Motor neuron (in vitro differentiated cells): ENCODE measurements at regions not wholly inside any gene's neighbourhood (a gene's known extent, or its start where the extent isn't known, plus 50 kb on each side); places are given as distances from the start of the nearest gene placed in this dataset.

ENCODE experiments used
- ATAC-seq, 8 experiments: fragments of 200-7000 bp; cut with Tn5 transposase; replicated peaks in 6 of 8; 2 replicates each; pipeline ENCODE4 v1.8.0; 2021; ENCODE audit warnings: mild to moderate bottlenecking in 8 of 8, moderate library complexity in 8 of 8
- H3K27ac ChIP-seq, 2 donors: fragments of 250-450 bp; sonication (Bioruptor Pico); 2 replicates each; pipeline ENCODE4 v1.9.0; 2021; ENCODE audit warnings: antibody characterized with exemption in 2 of 2, mild to moderate bottlenecking in 2 of 2, moderate library complexity in 1 of 2
- H3K4me1 ChIP-seq, 2 donors: fragments of 250-450 bp; sonication (Bioruptor Pico); replicated peaks in 1 of 2; 2 replicates each; pipeline ENCODE4 v1.6.1; 2021; ENCODE audit warnings: antibody characterized with exemption in 2 of 2, mild to moderate bottlenecking in 2 of 2, moderate library complexity in 1 of 2
- H3K4me3 ChIP-seq, 5 donors: fragments of 250-450 bp; sonication (Bioruptor Pico); 2 replicates each; pipeline ENCODE4 v1.9.0; 2021; ENCODE audit warnings: antibody characterized with exemption in 5 of 5, mild to moderate bottlenecking in 5 of 5, moderate library complexity in 4 of 5
- WGBS, 10 experiments: fragments of 450-650 bp; shearing (Covaris generic); methylation state at CpG; one replicate each; pipeline ENCODE4 v1.0.0; 2022; 5-methylcytosine and 5-hydroxymethylcytosine counted together
- in situ Hi-C, 9 experiments: fragments of 400-800 bp; cut with MboI; loops; one replicate each; pipeline ENCODE4 v1.15.0; 2021; ENCODE audit warnings: low sequenced_read_pairs in 9 of 9, low pct_unique_long_range_greater_than_20kb in 2 of 9; ENCODE audit not compliant: unreplicated experiment in 9 of 9

DNA sequence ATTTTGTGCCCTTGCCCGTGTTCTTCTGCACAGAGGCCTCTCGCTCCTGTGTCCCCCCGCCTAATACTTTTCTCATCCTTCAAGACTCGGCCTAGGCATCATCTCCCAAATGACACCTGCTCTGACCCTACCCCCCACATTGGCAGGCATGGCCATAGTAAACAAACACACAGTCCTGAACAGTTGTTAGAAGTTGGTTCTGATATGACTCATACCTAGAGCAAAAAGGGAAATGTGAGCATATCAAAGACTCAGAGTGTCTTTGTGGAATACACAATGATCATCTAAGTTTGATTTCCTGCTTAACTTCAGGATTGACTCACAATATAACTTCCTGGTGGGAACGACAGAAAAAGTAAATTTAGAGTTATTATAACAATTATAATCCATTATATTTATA is 120.5 kb downstream of the POLR2M start:
- in situ Hi-C loops, result no loop called here
- H3K27ac ChIP-seq, result no peak overlapping the region
- 40 to 83% (median 67%) methylated on average over 1 to 5 of the region's 5 CpGs; no CpG with 5 or more reads in 2 of the 10 experiments for WGBS, 10 experiments
- H3K4me1 ChIP-seq, result no peaks in the 10 kb centered on the region
- no peak overlapping the region for H3K4me3 ChIP-seq
- ATAC-seq, result no peak

DNA sequence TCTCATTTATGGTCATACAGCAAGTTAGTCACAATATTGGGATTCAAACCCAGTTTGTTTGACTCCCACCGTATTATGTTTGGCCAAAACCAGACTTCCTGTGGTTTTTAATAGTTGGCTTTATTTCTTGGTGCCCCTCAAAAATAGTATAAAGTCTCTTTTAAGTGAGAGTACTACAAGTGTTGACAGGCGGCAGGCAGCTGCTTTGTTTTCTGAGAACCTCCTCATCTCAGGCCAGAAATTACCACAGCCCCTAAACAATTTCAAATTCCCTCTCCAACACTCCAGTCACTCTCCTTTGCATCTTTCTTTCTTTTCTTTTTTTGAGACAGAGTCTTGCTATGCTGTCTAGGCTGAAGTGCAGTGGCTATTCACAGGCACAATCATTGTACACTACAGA is 121.5 kb downstream of the POLR2M start:
- in situ Hi-C loops, result no loop called here
- Histone ChIP-seq H3K27ac (no peak overlapping the region), H3K4me3 (no peak overlapping the region), H3K4me1 (no peaks in the 10 kb centered on the region)
- ATAC-seq, result no peak
- 25 to 100% (median 75%) methylated on average over 1 to 2 of the region's 2 CpGs; no CpG with 5 or more reads in 1 of the 10 experiments for WGBS, 10 experiments

DNA sequence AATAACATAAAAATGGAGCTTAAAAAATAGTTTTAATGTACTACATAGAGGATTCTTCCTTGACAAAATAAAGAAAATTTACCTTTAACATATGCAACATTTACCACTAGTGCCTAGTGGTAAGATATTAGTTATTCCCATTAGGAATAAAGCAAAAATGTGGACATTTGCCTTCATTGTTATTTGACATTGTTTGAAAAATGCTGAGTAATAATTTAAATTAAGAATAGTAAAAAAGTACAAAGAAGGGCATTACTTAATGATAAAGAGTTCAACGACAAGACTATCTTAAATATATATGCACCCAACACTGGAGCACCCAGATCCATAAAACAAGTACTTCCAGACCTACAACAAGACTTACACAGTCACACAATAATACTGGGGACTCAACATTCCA is 125.7 kb downstream of the POLR2M start:
- no peak for ATAC-seq
- 15 to 100% (median 93%) methylated on average over 1 of the region's 1 CpG; no CpG with 5 or more reads in 1 of the 10 experiments for WGBS, 10 experiments
- Histone ChIP-seq H3K4me1 (no peaks in the 10 kb centered on the region), H3K27ac (no peak overlapping the region), H3K4me3 (no peak overlapping the region)
- in situ Hi-C loops, result no loop called here

DNA sequence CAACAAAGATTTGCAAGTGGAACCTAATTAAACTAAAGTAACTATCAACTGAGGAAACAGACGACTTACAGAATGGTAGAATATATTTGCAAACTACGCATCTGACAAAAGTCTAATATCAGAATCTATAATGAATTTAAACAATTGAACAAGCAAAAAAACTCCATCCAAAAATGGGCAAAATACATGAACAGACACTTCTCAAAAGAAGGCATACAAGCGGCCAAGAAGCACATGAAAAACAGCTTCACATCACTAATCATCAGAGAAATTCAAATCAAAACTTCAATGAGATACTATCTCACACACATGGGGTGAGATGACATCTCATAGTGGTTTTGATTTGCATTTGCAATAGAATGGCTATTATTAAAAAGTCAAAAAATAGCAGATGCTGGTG is 128.6 kb downstream of the POLR2M start:
- no peak overlapping the region for H3K27ac ChIP-seq
- 0 to 95% (median 79%) methylated on average over 1 to 3 of the region's 3 CpGs for WGBS, 10 experiments
- H3K4me3 ChIP-seq, result no peak overlapping the region
- in situ Hi-C loops, result no loop called here
- ATAC-seq, result no peak
- no peaks in the 10 kb centered on the region for H3K4me1 ChIP-seq

DNA sequence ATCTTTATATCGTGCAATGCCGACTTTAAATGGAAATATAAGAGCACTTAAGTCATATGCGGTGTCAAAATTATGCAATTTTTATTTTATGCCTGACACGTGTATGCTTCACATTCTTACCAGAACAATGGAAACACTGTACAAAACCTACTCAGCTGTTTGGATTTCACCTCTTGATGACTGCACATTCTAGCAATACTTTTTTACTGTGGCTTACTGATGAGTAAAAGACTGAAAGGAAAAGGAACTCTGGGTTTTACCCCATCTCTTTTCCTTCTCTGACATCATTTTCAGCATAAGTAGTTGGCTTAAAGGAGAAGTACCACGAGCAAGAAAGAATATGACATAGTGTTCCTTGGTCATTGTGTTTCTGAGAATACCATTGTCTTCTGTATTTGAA is 142.8 kb downstream of the POLR2M start:
- in situ Hi-C loops, result no loop called here
- H3K4me1 ChIP-seq, result no peaks in the 10 kb centered on the region
- 42 to 100% (median 76%) methylated on average over 1 to 5 of the region's 5 CpGs for WGBS, 10 experiments

DNA sequence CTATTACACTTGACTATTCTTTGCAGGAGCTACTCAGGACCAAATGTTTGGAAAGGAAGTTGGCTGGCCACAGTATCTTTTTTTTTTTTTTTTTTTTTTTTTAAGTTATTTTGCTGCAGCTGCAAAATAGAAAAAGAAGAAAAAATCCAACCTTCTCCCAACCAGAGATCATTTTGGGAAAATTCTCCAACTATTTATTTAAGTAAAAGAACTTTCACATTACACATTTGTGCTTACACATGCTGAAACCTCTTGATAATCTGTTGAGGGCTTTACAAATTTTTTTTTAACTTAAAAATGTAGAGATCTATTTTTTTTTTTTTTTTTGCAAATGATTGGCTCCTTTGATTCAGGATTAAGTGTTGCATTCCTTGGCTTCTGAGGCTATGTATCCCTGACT is 148.0 kb downstream of the POLR2M start:
- in situ Hi-C loops, result loop anchor here in 3 of 9 experiments (10.0 to 25.0 kb wide), 5 partner anchors 92 to 333 kb away; partner anchors contain the start of gene ALDH1A2 (in 1 of the 3)
- no peaks in the 10 kb centered on the region for H3K4me1 ChIP-seq
- no peak for ATAC-seq

More for the DNA sequence above, 142.8 kb downstream of the POLR2M start:
- H3K27ac ChIP-seq, result no peak overlapping the region
- no peak for ATAC-seq
- H3K4me3 ChIP-seq, result no peak overlapping the region

DNA sequence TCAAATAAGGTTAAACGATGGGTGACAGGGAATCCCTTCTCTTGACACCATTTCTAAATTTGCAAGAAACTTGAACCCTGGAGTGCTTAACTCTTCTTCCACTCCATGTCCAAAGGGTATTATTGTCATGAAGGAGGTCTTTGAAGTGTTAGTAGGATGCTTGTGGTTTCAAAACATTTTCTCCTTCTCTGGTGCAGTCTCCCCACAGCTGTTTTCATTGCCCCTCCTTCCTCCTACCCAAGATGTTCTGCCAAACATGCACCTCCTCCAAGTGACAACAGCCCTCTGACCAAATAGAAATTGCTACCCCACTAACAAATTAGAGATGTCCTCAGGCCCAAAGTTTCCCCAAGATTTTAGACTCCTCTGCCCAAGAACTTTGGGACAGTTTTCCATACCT is 151.4 kb downstream of the POLR2M start:
- WGBS, 10 experiments, result 33 to 100% (median 84%) methylated on average over 1 of the region's 1 CpG; no CpG with 5 or more reads in 4 of the 10 experiments
- peaks cover 0 to 7% of the 10 kb centered on the region in 2 donors for H3K4me1 ChIP-seq
- in situ Hi-C loops, result loop anchor here in 3 of 9 experiments (10.0 to 25.0 kb wide), 5 partner anchors 96 to 329 kb away; partner anchors contain the start of gene ALDH1A2 (in 1 of the 3)
- H3K4me3 ChIP-seq, result no peak overlapping the region
- ATAC-seq, result no peak
- H3K27ac ChIP-seq, result no peak overlapping the region

More for the DNA sequence above, 148.0 kb downstream of the POLR2M start:
- Histone ChIP-seq H3K27ac (no peak overlapping the region), H3K4me3 (no peak overlapping the region)

DNA sequence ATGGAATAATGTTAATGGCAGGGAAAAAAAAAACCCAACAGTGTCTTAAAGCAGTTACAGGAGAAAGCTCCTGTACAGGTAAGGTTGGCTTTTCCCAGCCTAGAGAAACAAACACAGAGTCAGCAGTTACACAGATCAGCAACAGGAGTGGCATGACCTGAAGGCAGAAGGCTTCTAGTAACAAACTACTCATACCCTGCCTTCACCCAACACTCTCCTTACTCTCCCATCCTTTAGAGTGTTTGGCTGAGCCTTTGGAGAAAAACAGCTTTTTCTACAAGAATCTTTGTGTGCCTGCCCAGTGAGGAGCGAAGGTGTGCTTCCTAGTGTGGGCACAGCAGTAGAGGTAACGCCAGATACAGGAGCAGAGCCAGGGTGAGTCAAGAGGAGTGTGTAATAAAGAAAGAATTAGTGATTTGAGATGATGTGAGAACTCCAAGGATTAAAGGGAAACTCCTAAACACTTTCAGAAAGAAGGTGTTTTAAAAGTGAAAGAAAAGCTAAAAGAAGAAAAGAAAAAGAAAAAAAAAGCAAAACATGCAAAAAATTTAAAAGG is 152.7 kb downstream of the POLR2M start:
- Histone ChIP-seq H3K4me1 (peaks cover 0 to 10% of the 10 kb centered on the region in 2 donors), H3K4me3 (no peak overlapping the region), H3K27ac (no peak overlapping the region)
- in situ Hi-C loops, result loop anchor here in 3 of 9 experiments (10.0 to 25.0 kb wide), 5 partner anchors 97 to 328 kb away; partner anchors contain the start of gene ALDH1A2 (in 1 of the 3)
- ATAC-seq, result no peak
- 15 to 100% (median 75%) methylated on average over 1 to 2 of the region's 2 CpGs for WGBS, 10 experiments

DNA sequence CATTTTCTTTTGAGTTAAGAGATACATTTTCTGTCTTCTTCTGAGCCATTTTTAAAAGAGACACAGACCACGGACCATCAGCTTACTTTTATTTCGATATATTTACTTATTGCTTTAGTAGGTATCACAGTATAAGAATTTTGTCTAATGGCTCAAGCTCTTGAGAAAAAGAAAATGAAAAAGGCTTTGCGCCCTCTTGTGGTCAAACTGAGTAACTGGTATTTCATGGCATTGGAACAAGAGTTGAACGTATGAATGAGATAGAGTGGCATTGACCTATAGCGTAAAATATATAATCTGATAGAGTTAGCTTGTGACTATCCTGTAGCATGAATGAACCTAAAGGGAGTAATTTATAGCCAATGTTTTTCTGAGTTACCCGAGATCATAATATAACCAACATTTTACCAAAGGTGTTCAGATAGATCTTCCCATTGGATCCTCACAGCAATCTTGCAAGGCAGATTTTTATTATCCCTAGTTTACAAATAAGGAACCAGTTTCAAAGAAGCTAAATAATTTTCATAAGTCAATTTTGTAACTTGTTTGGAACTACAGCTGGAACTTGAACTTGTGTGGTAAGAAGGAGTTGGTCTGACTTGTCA is 154.6 kb downstream of the POLR2M start:
- no peak overlapping the region for H3K27ac ChIP-seq
- 0 to 43% (median 16%) methylated on average over 1 to 6 of the region's 6 CpGs for WGBS, 10 experiments
- peaks cover 0 to 10% of the 10 kb centered on the region in 2 donors for H3K4me1 ChIP-seq
- H3K4me3 ChIP-seq, result no peak overlapping the region
- peak in 3 of 8 experiments; percentile 36 to 59 (median 42) for ATAC-seq
- in situ Hi-C loops, result loop anchor here in 3 of 9 experiments (5.0 to 25.0 kb wide), 5 partner anchors 99 to 326 kb away; partner anchors contain the start of gene ALDH1A2 (in 1 of the 3)

DNA sequence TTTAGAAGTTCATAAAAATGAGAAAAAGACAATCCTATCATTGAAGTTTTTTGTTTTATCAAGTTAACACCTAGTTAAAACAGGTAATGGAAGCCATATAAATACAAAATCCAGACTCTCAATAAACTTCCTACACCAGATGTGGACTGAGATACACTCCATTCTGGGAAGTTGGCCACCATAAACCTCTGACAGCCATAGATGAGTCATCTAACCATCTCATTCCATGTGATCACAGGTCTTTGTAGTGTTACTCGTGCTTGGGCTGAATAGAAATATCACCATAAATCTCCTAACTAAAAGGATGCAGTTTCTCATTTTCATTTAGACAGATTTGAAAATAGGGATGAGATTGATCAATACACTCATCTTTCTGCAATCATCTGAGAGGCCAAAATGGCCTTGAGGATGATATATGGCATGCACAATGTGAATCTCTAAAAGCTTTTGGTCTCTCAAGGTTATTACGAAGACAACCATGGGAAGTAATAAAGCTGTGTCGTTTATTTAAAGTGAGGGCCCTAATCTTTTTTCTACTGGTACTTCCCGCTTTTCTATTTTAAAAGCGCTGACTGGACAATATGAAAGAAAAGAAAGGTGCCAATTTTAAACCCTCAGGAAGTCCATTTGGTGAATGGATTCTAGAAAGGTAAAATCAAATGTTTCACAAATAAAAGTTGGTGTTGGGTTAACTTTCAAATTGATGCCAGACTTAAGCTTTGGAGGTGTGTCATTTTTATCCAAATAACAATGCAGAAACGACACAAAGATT is 155.5 kb downstream of the POLR2M start:
- peak in 7 of 8 experiments; percentile 80 to 99 (median 95) for ATAC-seq
- Histone ChIP-seq H3K4me3 (no peak overlapping the region), H3K27ac (no peak overlapping the region), H3K4me1 (peaks cover 0 to 10% of the 10 kb centered on the region in 2 donors)
- 27 to 100% (median 57%) methylated on average over 1 to 6 of the region's 6 CpGs for WGBS, 10 experiments
- in situ Hi-C loops, result loop anchor here in 3 of 9 experiments (5.0 to 25.0 kb wide), 5 partner anchors 100 to 325 kb away; partner anchors contain the start of gene ALDH1A2 (in 1 of the 3)

DNA sequence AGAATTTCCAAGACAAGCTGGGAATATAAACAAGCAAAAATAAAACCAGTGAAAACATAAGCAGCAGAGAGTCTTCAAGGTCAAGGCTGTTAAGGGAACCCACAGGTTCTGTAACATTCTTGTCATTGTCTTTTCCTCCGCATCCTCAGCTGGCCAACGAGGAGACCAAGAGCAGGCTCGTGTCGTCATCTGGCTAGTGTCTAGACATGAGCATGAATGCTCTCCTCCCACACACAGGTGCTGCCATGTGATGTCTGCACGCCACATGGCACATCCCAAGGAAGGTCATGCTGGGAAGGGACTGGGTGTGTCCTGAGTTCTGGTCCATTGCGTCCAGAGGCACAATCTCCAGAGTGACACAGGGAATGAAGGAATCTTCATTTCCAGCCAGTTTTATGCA is 156.2 kb downstream of the POLR2M start:
- H3K27ac ChIP-seq, result no peak overlapping the region
- WGBS, 10 experiments, result 53 to 100% (median 84%) methylated on average over 2 to 5 of the region's 6 CpGs; no CpG with 5 or more reads in 3 of the 10 experiments
- no peak overlapping the region for H3K4me3 ChIP-seq
- ATAC-seq, result no peak
- H3K4me1 ChIP-seq, result peaks cover 0 to 10% of the 10 kb centered on the region in 2 donors
- in situ Hi-C loops, result loop anchor here in 3 of 9 experiments (5.0 to 25.0 kb wide), 5 partner anchors 100 to 325 kb away; partner anchors contain the start of gene ALDH1A2 (in 1 of the 3)

DNA sequence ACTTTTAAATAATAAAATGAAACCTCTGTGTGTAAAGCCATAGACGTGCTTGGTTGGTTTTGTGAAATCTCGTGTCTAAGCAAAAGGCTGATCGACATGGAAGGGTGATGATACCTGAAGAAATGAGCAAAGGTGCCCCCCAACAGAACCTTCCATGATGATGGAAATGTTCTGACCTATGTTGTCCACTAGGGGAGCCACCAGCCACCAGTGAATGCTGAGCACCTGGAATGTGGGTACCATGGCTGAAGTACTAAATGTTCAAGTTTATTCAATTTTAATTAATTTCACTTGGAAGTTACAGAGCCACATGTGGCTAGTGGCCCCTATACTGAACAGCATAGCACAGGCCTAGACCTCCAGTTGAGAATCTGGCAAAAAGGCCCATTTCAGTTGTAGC is 158.8 kb downstream of the POLR2M start:
- WGBS, 10 experiments, result 35 to 90% (median 73%) methylated on average over 1 to 3 of the region's 3 CpGs; no CpG with 5 or more reads in 1 of the 10 experiments
- ATAC-seq, result no peak

More for the DNA sequence above, 158.8 kb downstream of the POLR2M start:
- Histone ChIP-seq H3K4me3 (no peak overlapping the region), H3K4me1 (peaks cover 0 to 10% of the 10 kb centered on the region in 2 donors), H3K27ac (no peak overlapping the region)
- in situ Hi-C loops, result loop anchor here in 3 of 9 experiments (5.0 to 25.0 kb wide), 5 partner anchors 103 to 322 kb away; partner anchors contain the start of gene ALDH1A2 (in 2 of the 3)
